ENCODE measurements at regions not wholly inside any gene's neighbourhood (a gene's known extent, or its start where the extent isn't known, plus 50 kb on each side); places are given as distances from the start of the nearest gene placed in this dataset.
A peak's percentile ranks its signal among the peaks of the same experiment; 100 is the strongest.
"Not testable (repeated sequence)": the region's sequence is repeated elsewhere in the genome, so short reads cannot be mapped to it uniquely, and the experiment has no call there.

DNA sequence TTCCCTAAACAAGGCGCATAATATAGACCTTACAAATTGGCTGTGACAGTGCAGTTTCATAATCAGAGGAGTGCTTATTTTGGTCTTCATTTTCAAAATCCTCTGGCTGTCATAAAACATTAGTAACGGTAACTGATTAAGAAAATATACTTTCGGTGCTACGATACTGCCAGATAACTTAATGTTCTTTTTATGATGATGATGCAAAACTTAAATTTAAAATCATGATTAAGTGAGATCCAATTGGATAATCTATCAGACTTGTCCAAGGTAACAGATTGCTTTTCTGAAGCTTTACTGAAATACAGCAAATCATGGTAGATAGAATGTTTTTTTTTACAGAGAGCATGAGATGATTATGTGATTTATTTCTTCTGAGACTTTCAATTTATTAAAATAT lies 364.2 kb upstream of the CNTN3 start:
- H3K4me1 ChIP-seq (replicated peaks), result no peaks in the 10 kb centered on the region
- intact Hi-C loops (cut with DNase I), result no loop called here
- TF ChIP-seq, protein P1, sequence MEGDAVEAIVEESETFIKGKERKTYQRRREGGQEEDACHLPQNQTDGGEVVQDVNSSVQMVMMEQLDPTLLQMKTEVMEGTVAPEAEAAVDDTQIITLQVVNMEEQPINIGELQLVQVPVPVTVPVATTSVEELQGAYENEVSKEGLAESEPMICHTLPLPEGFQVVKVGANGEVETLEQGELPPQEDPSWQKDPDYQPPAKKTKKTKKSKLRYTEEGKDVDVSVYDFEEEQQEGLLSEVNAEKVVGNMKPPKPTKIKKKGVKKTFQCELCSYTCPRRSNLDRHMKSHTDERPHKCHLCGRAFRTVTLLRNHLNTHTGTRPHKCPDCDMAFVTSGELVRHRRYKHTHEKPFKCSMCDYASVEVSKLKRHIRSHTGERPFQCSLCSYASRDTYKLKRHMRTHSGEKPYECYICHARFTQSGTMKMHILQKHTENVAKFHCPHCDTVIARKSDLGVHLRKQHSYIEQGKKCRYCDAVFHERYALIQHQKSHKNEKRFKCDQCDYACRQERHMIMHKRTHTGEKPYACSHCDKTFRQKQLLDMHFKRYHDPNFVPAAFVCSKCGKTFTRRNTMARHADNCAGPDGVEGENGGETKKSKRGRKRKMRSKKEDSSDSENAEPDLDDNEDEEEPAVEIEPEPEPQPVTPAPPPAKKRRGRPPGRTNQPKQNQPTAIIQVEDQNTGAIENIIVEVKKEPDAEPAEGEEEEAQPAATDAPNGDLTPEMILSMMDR (IDR thresholded peaks at IDR 0.05), result no peak
- TF ChIP-seq POLR2AphosphoS5 (IDR thresholded peaks at IDR 0.05) (no peak), POLR2A (IDR thresholded peaks at IDR 0.05) (no peak)
- H3K4me3 ChIP-seq, result no peak overlapping the region
- WGBS, result 88% methylated on average over 4 of the region's 4 CpGs
- no peak for DNase-seq (ENCODE audit: low spot score)
- no peaks in the 10 kb centered on the region for H3K36me3 ChIP-seq
- no peaks in the 10 kb centered on the region for H3K27me3 ChIP-seq (replicated peaks; ENCODE audit: insufficient read depth)
- H3K27ac ChIP-seq, result no peak overlapping the region
- no peaks in the 10 kb centered on the region for H3K9me3 ChIP-seq

- H3K4me3 ChIP-seq; H3K4me1 ChIP-seq (replicated peaks); H3K27me3 ChIP-seq (replicated peaks; ENCODE audit: insufficient read depth); DNase-seq (ENCODE audit: low spot score); intact Hi-C loops (cut with DNase I); H3K36me3 ChIP-seq; H3K27ac ChIP-seq; H3K9me3 ChIP-seq: not testable (repeated sequence)
- WGBS, result 92% methylated on average over 26 of the region's 34 CpGs
These were observed 370.8 kb upstream of the CNTN3 start for GRCh38 chr3:74985028-74985904.

- no peaks in the 10 kb centered on the region for H3K36me3 ChIP-seq
- H3K27me3 ChIP-seq (replicated peaks; ENCODE audit: insufficient read depth), result no peaks in the 10 kb centered on the region
- no peak overlapping the region for H3K27ac ChIP-seq
- DNase-seq (ENCODE audit: low spot score), result no peak
- no peaks in the 10 kb centered on the region for H3K4me1 ChIP-seq (replicated peaks)
- no peaks in the 10 kb centered on the region for H3K9me3 ChIP-seq
- intact Hi-C loops (cut with DNase I), result no loop called here
- no peak overlapping the region for H3K4me3 ChIP-seq
- no peak for TF ChIP-seq POLR2AphosphoS5 (IDR thresholded peaks at IDR 0.05)
- TF ChIP-seq POLR2A (IDR thresholded peaks at IDR 0.05), result no peak
- TF ChIP-seq, protein P1 (IDR thresholded peaks at IDR 0.05), result no peak
- 72% methylated on average over 3 of the region's 3 CpGs for WGBS
These were observed 373.6 kb upstream of the CNTN3 start for GRCh38 chr3:74988095-74988494.

DNA sequence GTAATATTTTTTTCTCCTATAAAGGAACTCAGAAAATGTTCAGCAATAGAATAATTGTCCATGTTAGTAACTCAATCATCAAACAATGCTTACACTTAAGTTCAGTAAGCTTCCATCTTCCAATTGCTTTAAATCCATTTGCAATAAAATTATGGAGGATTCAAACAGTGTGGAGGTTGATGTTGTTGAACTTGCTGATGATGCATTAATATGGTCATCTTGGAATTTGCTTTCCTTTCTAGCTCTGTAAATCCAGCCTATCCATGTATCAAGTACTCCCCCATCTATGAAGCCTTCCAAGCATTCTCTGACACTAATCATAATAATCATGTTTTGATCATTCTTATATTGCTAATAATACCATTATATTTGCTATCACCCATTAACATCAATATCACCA lies 378.4 kb upstream of the CNTN3 start:
- TF ChIP-seq, protein P1 (IDR thresholded peaks at IDR 0.05), result no peak
- TF ChIP-seq POLR2AphosphoS5 (IDR thresholded peaks at IDR 0.05) (no peak), POLR2A (IDR thresholded peaks at IDR 0.05) (no peak)
- H3K4me1 ChIP-seq (replicated peaks), result no peaks in the 10 kb centered on the region
- H3K4me3 ChIP-seq, result no peak overlapping the region
- no peak overlapping the region for H3K27ac ChIP-seq
- intact Hi-C loops (cut with DNase I), result loop anchor here (10.0 kb wide), 1 partner anchor 1118 kb away; no protein-coding TSS in a partner anchor
- H3K27me3 ChIP-seq (replicated peaks; ENCODE audit: insufficient read depth), result no peaks in the 10 kb centered on the region
- no peak for DNase-seq (ENCODE audit: low spot score)
- H3K9me3 ChIP-seq, result no peaks in the 10 kb centered on the region
- H3K36me3 ChIP-seq, result no peaks in the 10 kb centered on the region

DNA sequence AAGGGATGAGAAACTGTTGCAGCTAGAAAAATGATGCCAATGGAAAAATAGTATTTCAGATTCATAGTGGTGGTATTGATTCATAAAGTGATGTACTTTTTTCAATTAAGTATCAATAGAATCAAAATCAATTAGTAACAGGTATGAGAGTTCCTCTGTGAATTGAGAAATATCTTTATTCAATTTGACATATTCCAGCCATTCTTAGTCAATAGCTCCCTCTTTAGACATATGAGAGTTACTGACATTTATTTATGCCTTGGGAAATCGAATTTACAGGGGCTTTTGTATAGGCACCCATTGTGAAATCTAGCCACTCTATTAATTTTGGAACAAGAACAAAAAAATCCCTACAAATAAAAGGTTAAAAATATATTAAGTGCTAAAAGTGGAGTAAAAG lies 386.9 kb upstream of the CNTN3 start:
- intact Hi-C loops (cut with DNase I), result loop anchor here (10.0 kb wide), 1 partner anchor 737 kb away; no protein-coding TSS in a partner anchor
- no peaks in the 10 kb centered on the region for H3K36me3 ChIP-seq
- H3K27ac ChIP-seq, result no peak overlapping the region
- 13% methylated on average over 1 of the region's 1 CpG for WGBS
- H3K4me1 ChIP-seq (replicated peaks), result no peaks in the 10 kb centered on the region
- H3K27me3 ChIP-seq (replicated peaks; ENCODE audit: insufficient read depth), result no peaks in the 10 kb centered on the region
- H3K4me3 ChIP-seq, result no peak overlapping the region
- no peak for DNase-seq (ENCODE audit: low spot score)
- TF ChIP-seq POLR2AphosphoS5 (IDR thresholded peaks at IDR 0.05), result no peak
- TF ChIP-seq, protein P1 (IDR thresholded peaks at IDR 0.05), result peak in 2 of 4 experiments; percentile 27 to 41
- no peak for TF ChIP-seq POLR2A (IDR thresholded peaks at IDR 0.05)
- H3K9me3 ChIP-seq, result no peaks in the 10 kb centered on the region

Measured in prostate gland (tissue), 2 donors.